PC-9 (cell line): ENCODE measurements at regions not wholly inside any gene's neighbourhood (a gene's known extent, or its start where the extent isn't known, plus 50 kb on each side); places are given as distances from the start of the nearest gene placed in this dataset.

Experiments used
- BruUV-seq: library from RNA; stranded (reverse); fragments of 400-500 nt; replicated peaks from 2 replicates; lab custom pipeline; 2021; lab: Mats Ljungman, UMichigan
- CTCF ChIA-PET: fragments of 300-600 bp; sonication (Branson Sonifier 250); formaldehyde crosslinking; loops from one replicate; lab custom pipeline; 2022; ENCODE audit warnings: antibody characterized with exemption; lab: Charles Lee
- POLR2A ChIA-PET: fragments of 300-600 bp; sonication (Branson Sonifier 250); formaldehyde crosslinking; loops from one replicate; lab custom pipeline; 2022; ENCODE audit warnings: antibody characterized with exemption; ENCODE audit not compliant: unreplicated experiment; lab: Charles Lee
- DNase-seq, 2 experiments: peaks; one replicate each; pipeline versions ENCODE4 v3.0.0 to v3.0.0-alpha.2; 2015 to 2022; ENCODE audit warnings: mixed read lengths in 1 of 2
- H2AFZ ChIP-seq: fragments of 200-600 bp; sonication (generic); 2 replicates; pipeline ENCODE4 v1.8.1; 2017; ENCODE audit warnings: antibody characterized with exemption
- H3F3A ChIP-seq: fragments of 200-600 bp; sonication (generic); 2 replicates; pipeline ENCODE4 v1.8.1; 2017; ENCODE audit warnings: antibody characterized with exemption, mild to moderate bottlenecking, low read depth; ENCODE audit not compliant: insufficient read depth
- H3K27ac ChIP-seq: fragments of 200-600 bp; sonication (generic); 2 replicates; pipeline ENCODE4 v1.6.1; 2016; ENCODE audit warnings: mixed run types
- H3K27me3 ChIP-seq: fragments of 200-600 bp; sonication (generic); 2 replicates; pipeline ENCODE4 v1.6.1; 2016; ENCODE audit warnings: low read depth, mixed run types; ENCODE audit not compliant: insufficient read depth
- H3K36me3 ChIP-seq: fragments of 200-600 bp; sonication (generic); 2 replicates; pipeline ENCODE4 v1.6.1; 2016; ENCODE audit warnings: low read depth, mixed run types
- H3K4me1 ChIP-seq: fragments of 200-600 bp; sonication (generic); replicated peaks from 2 replicates; pipeline ENCODE4 v1.6.1; 2016; ENCODE audit warnings: mixed run types; ENCODE audit not compliant: insufficient read depth
- H3K4me2 ChIP-seq: fragments of 200-600 bp; sonication (generic); 2 replicates; pipeline ENCODE4 v1.6.1; 2017; ENCODE audit warnings: mixed run types
- H3K4me3 ChIP-seq: fragments of 200-600 bp; sonication (generic); 2 replicates; pipeline ENCODE4 v1.6.1; 2016; ENCODE audit warnings: mixed run types
- H3K79me2 ChIP-seq: fragments of 200-600 bp; sonication (generic); 2 replicates; pipeline ENCODE4 v1.6.1; 2017; ENCODE audit warnings: low read depth, mixed run types
- H3K9me2 ChIP-seq: fragments of 200-600 bp; sonication (generic); 2 replicates; pipeline ENCODE4 v1.8.1; 2017; ENCODE audit warnings: mild to moderate bottlenecking; ENCODE audit not compliant: insufficient read depth
- H3K9me3 ChIP-seq: fragments of 200-600 bp; sonication (generic); 2 replicates; pipeline ENCODE4 v1.8.1; 2016; ENCODE audit warnings: low read depth; ENCODE audit not compliant: insufficient read depth
- H4K20me1 ChIP-seq: fragments of 200-600 bp; sonication (generic); 2 replicates; pipeline ENCODE4 v1.8.1; 2017; ENCODE audit not compliant: insufficient read depth
- CTCF ChIP-seq: fragments of 200-600 bp; sonication (generic); conservative IDR thresholded peaks from 2 replicates; pipeline ENCODE4 v1.6.1; 2017; ENCODE audit warnings: mixed run types, antibody characterized with exemption, mild to moderate bottlenecking, moderate library complexity
- EZH2 ChIP-seq: fragments of 200-600 bp; sonication (generic); IDR thresholded peaks from 2 replicates; pipeline ENCODE4 v1.8.0; 2017; ENCODE audit warnings: antibody characterized with exemption, low read depth
- intact Hi-C: fragments of 100-400 bp; cut with micrococcal nuclease; formaldehyde crosslinking; loops from one replicate; pipeline ENCODE4 v1.10.0; 2022; ENCODE audit not compliant: unreplicated experiment

GRCh38 chr5:3886524-3887451 lies 291.2 kb downstream of the IRX1 start:
- no peak overlapping the region for H3K4me2 ChIP-seq
- intact Hi-C loops = no loop called here

GRCh38 chr5:3888310-3888709 lies 292.7 kb downstream of the IRX1 start:
- H3K4me3 ChIP-seq = no peak overlapping the region
- H2AFZ ChIP-seq = no peak overlapping the region
- no peak overlapping the region for H3K27ac ChIP-seq
- H3K79me2 ChIP-seq = no peaks in the 10 kb centered on the region
- BruUV-seq = no TSS peak
- no peaks in the 10 kb centered on the region for H3K4me1 ChIP-seq
- DNase-seq = no peak
- CTCF ChIA-PET = no interaction called here
- TF ChIP-seq CTCF (no peak), EZH2 (no peak)
- H3K9me3 ChIP-seq = no peaks in the 10 kb centered on the region
- H3K4me2 ChIP-seq = no peak overlapping the region
- no peaks in the 10 kb centered on the region for H3K9me2 ChIP-seq
- H4K20me1 ChIP-seq = 0 out of 2 replicates have a peak, but pooled peaks cover 4% of the 10 kb centered on the region
- no peaks in the 10 kb centered on the region for H3F3A ChIP-seq
- H3K27me3 ChIP-seq = peaks cover 40% of the 10 kb centered on the region
- POLR2A ChIA-PET = no interaction called here
- no peaks in the 10 kb centered on the region for H3K36me3 ChIP-seq
- intact Hi-C loops = no loop called here

More at GRCh38 chr5:3886524-3887451, 291.2 kb downstream of the IRX1 start:
- DNase-seq = no peak
- peaks cover 40% of the 10 kb centered on the region for H3K27me3 ChIP-seq
- no peaks in the 10 kb centered on the region for H3K4me1 ChIP-seq
- ChIA-PET CTCF (no interaction called here), POLR2A (no interaction called here)
- H4K20me1 ChIP-seq = 0 out of 2 replicates have a peak, but pooled peaks cover 4% of the 10 kb centered on the region
- H3K4me3 ChIP-seq = no peak overlapping the region
- H3K79me2 ChIP-seq = no peaks in the 10 kb centered on the region
- TF ChIP-seq EZH2 (no peak), CTCF (no peak)
- no peaks in the 10 kb centered on the region for H3F3A ChIP-seq
- H3K36me3 ChIP-seq = no peaks in the 10 kb centered on the region
- no peak overlapping the region for H3K27ac ChIP-seq
- no peak overlapping the region for H2AFZ ChIP-seq
- BruUV-seq = no TSS peak
- H3K9me3 ChIP-seq = no peaks in the 10 kb centered on the region
- no peaks in the 10 kb centered on the region for H3K9me2 ChIP-seq

DNA sequence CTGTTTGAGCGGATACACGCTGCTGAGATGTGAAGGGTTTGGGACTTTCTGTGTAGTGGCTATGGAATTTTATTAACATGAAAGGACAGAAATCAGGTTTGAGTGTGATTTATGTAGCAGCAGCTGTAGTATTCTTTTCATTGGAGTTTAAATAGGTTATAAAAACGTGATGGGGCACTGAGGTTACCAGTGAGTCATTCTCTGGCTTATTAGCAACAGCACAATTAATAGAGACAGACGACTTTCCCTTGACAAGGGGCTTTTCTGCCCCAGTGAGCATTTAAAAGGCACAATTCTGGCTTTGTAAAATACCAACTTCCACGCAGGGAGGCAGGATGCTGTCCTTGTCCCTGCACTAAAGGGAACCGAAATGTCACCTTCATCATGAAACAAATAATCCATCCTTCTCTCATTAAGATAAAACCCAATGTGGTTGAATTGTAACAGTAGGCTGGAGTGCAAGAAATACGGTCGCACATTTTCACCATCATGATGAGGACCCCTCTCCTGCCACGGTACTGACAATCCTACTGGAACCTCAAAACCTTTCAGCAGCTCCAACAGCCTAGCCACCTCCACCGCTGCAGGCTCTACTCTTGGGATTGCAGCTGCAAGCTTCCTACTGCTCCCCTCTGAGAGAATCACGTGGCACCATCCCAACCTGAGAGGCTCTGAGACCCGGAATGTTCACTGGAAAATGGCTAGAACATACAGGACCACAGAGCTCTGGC lies 293.9 kb downstream of the IRX1 start:
- no peaks in the 10 kb centered on the region for H3K79me2 ChIP-seq
- CTCF ChIA-PET = no interaction called here
- no peaks in the 10 kb centered on the region for H3K4me1 ChIP-seq
- BruUV-seq = no TSS peak
- H3K36me3 ChIP-seq = no peaks in the 10 kb centered on the region
- no peaks in the 10 kb centered on the region for H3K9me2 ChIP-seq
- DNase-seq = no peak
- H3K4me3 ChIP-seq = no peak overlapping the region
- TF ChIP-seq EZH2 (no peak), CTCF (no peak)
- intact Hi-C loops = no loop called here
- no peak overlapping the region for H3K27ac ChIP-seq
- 0 out of 2 replicates have a peak, but pooled peaks cover 4% of the 10 kb centered on the region for H4K20me1 ChIP-seq
- no peaks in the 10 kb centered on the region for H3K9me3 ChIP-seq
- no peaks in the 10 kb centered on the region for H3F3A ChIP-seq
- no peak overlapping the region for H2AFZ ChIP-seq
- POLR2A ChIA-PET = no interaction called here
- peaks cover 36% of the 10 kb centered on the region for H3K27me3 ChIP-seq
- no peak overlapping the region for H3K4me2 ChIP-seq
